Neural cell (in vitro differentiated cells): ENCODE measurements at regions not wholly inside any gene's neighbourhood (a gene's known extent, or its start where the extent isn't known, plus 50 kb on each side); places are given as distances from the start of the nearest gene placed in this dataset.
A peak's percentile ranks its signal among the peaks of the same experiment; 100 is the strongest.

Source experiments
- H2AFZ ChIP-seq: fragments of 200-600, 300-800 bp; sonication (generic), shearing (Covaris generic); 2 replicates; pipeline ENCODE4 v1.6.0; 2014; ENCODE audit warnings: low read depth, mild to moderate bottlenecking, antibody characterized with exemption, low read length, moderate library complexity
- H3F3A ChIP-seq: fragments of 200-600 bp; shearing (Covaris generic); 2 replicates; pipeline ENCODE4 v1.6.1; 2016; ENCODE audit warnings: mild to moderate bottlenecking, moderate library complexity, mixed read lengths, antibody characterized with exemption, low read length; ENCODE audit not compliant: insufficient read depth, poor library complexity, severe bottlenecking
- H3K27ac ChIP-seq: fragments of 200-600, 300-800 bp; sonication (generic), shearing (Covaris generic); 2 replicates; pipeline ENCODE4 v1.5.1; 2014; ENCODE audit warnings: mild to moderate bottlenecking, low read length, moderate library complexity
- H3K27me3 ChIP-seq: fragments of 300-800, 200-600 bp; sonication (generic), shearing (Covaris generic); 2 replicates; pipeline ENCODE4 v1.6.0; 2014; ENCODE audit warnings: mild to moderate bottlenecking, low read depth, low read length, moderate library complexity; ENCODE audit not compliant: insufficient read depth
- H3K36me3 ChIP-seq: fragments of 300-800, 200-600 bp; sonication (generic), shearing (Covaris generic); 2 replicates; pipeline ENCODE4 v1.5.1; 2014; ENCODE audit warnings: mild to moderate bottlenecking, antibody characterized with exemption, low read length, moderate library complexity; ENCODE audit not compliant: insufficient read depth
- H3K4me2 ChIP-seq: fragments of 300-800, 200-600 bp; sonication (generic), shearing (Covaris generic); 2 replicates; pipeline ENCODE4 v1.6.0; 2014; ENCODE audit warnings: mild to moderate bottlenecking, low read length
- H3K4me3 ChIP-seq: fragments of 300-800, 200-600 bp; sonication (generic), shearing (Covaris generic); 2 replicates; pipeline ENCODE4 v1.5.1; 2014; ENCODE audit warnings: mild to moderate bottlenecking, low read length, moderate library complexity
- H3K79me2 ChIP-seq: fragments of 200-600 bp; shearing (Covaris generic); replicated peaks from 2 replicates; pipeline ENCODE4 v1.6.0; 2014; ENCODE audit warnings: mild to moderate bottlenecking, low read length, moderate library complexity; ENCODE audit not compliant: insufficient read depth
- H3K9ac ChIP-seq: fragments of 300-800, 200-600 bp; sonication (generic), shearing (Covaris generic); 2 replicates; pipeline ENCODE4 v1.6.1; 2016; ENCODE audit warnings: mild to moderate bottlenecking, low read length, mixed read lengths
- H3K9me2 ChIP-seq: fragments of 200-600 bp; shearing (Covaris generic); 2 replicates; pipeline ENCODE4 v1.6.1; 2016; ENCODE audit warnings: mild to moderate bottlenecking, low read length, mixed read lengths; ENCODE audit not compliant: insufficient read depth
- H3K9me3 ChIP-seq: fragments of 200-600, 300-800 bp; sonication (generic), shearing (Covaris generic); 2 replicates; pipeline ENCODE4 v1.6.1; 2016; ENCODE audit warnings: mild to moderate bottlenecking, mixed run types, low read length, moderate library complexity, mixed read lengths
- H4K20me1 ChIP-seq: fragments of 200-600 bp; shearing (Covaris generic); 2 replicates; pipeline ENCODE4 v1.6.1; 2016; ENCODE audit warnings: mild to moderate bottlenecking, mixed run types; ENCODE audit not compliant: insufficient read depth
- EP300 ChIP-seq: fragments of 450-650 bp; conservative IDR thresholded peaks from 2 replicates; pipeline ENCODE4 v1.6.1; 2014; ENCODE audit warnings: antibody characterized with exemption, mild to moderate bottlenecking, moderate library complexity; ENCODE audit not compliant: poor library complexity, severe bottlenecking
- EZH2 ChIP-seq: fragments of 200-600, 300-800 bp; shearing (Covaris generic), sonication (generic); IDR thresholded peaks from 2 replicates; pipeline ENCODE4 v1.6.1; 2014; ENCODE audit warnings: antibody characterized with exemption, low read length, borderline replicate concordance, mild to moderate bottlenecking; ENCODE audit not compliant: insufficient read depth, poor library complexity, severe bottlenecking
- MXI1 ChIP-seq: fragments of 450-650 bp; conservative IDR thresholded peaks from 2 replicates; pipeline ENCODE4 v1.6.1; 2014; ENCODE audit warnings: antibody characterized with exemption, mild to moderate bottlenecking; ENCODE audit not compliant: poor library complexity, severe bottlenecking
- POLR2AphosphoS5 ChIP-seq: IDR thresholded peaks from 2 replicates; pipeline ENCODE4 v1.6.1; 2012
- RAD21 ChIP-seq: fragments of 450-650 bp; conservative IDR thresholded peaks from 2 replicates; pipeline ENCODE4 v1.6.1; 2014; ENCODE audit warnings: antibody characterized with exemption, mild to moderate bottlenecking, moderate library complexity
- SMC3 ChIP-seq: fragments of 450-650 bp; conservative IDR thresholded peaks from 2 replicates; pipeline ENCODE4 v1.6.1; 2014; ENCODE audit warnings: antibody characterized with exemption, mild to moderate bottlenecking, moderate library complexity; ENCODE audit not compliant: poor library complexity
- TAF1 ChIP-seq: IDR thresholded peaks from 2 replicates; pipeline ENCODE4 v1.6.1; 2012; ENCODE audit warnings: low read depth
- TF ChIP-seq, protein P1 (sequence below): fragments of 450-650 bp; IDR thresholded peaks from 2 replicates; pipeline ENCODE4 v1.5.1; 2014; ENCODE audit warnings: antibody characterized with exemption, mild to moderate bottlenecking, moderate library complexity; ENCODE audit not compliant: poor library complexity, severe bottlenecking
- TF ChIP-seq, protein P2 (sequence below): IDR thresholded peaks from 2 replicates; pipeline ENCODE4 v1.6.1; 2012; ENCODE audit warnings: borderline replicate concordance

DNA sequence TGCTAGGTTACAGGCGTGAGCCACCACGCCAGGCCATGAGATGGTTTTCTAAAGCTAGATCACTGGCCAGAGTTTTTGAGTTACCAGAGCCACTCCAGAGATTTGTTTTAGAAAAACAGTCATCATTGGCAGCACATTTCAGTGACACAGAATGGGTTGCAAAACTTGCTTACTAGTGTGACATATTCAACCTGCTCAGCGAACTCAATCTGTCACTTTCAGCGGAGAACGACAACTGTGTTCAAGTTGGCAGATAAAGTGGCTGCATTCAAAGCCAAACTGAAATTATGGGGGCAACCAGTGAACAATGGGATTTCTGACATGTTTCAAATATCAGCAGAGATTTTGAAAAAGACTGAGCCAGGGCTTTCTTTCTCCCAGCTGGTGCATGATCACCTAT lies 456.3 kb upstream of the ISX start:
- H3K9me2 ChIP-seq: no peaks in the 10 kb centered on the region
- H3K9ac ChIP-seq: no peak overlapping the region
- H3K79me2 ChIP-seq: no peaks in the 10 kb centered on the region
- no peaks in the 10 kb centered on the region for H4K20me1 ChIP-seq
- no peak overlapping the region for H3K4me2 ChIP-seq
- H3K9me3 ChIP-seq: no peaks in the 10 kb centered on the region
- no peak overlapping the region for H2AFZ ChIP-seq
- no peak overlapping the region for H3K4me3 ChIP-seq
- H3K36me3 ChIP-seq: no peaks in the 10 kb centered on the region
- TF ChIP-seq EP300 (peak; percentile 17), RAD21 (no peak)
- H3F3A ChIP-seq: no peaks in the 10 kb centered on the region
- H3K27ac ChIP-seq: no peak overlapping the region
- no peaks in the 10 kb centered on the region for H3K27me3 ChIP-seq

DNA sequence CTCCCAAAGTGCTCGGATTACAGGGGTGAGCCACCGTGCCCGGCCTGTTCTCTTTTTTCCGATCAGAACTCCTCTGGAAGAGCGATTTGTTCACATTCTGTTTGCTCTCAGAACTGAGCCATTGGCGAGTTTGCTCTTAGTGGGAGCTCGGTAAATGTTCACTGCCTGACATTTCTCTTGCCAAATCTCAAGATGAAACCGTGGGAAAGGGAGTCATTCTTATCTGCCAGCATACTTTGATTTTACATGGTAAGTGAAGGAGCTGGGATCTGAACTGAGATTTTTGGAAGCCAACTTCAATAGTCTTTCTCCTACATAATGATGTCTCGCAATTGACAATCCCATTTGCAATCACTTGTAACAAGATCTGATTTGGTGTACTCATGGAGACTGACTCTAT lies 445.8 kb upstream of the ISX start:
- no peak overlapping the region for H3K4me2 ChIP-seq
- H3K36me3 ChIP-seq: no peaks in the 10 kb centered on the region
- H3K79me2 ChIP-seq: no peaks in the 10 kb centered on the region
- H3K9ac ChIP-seq: no peak overlapping the region
- H3K9me2 ChIP-seq: no peaks in the 10 kb centered on the region
- H3K27ac ChIP-seq: no peak overlapping the region
- TF ChIP-seq, protein P1, sequence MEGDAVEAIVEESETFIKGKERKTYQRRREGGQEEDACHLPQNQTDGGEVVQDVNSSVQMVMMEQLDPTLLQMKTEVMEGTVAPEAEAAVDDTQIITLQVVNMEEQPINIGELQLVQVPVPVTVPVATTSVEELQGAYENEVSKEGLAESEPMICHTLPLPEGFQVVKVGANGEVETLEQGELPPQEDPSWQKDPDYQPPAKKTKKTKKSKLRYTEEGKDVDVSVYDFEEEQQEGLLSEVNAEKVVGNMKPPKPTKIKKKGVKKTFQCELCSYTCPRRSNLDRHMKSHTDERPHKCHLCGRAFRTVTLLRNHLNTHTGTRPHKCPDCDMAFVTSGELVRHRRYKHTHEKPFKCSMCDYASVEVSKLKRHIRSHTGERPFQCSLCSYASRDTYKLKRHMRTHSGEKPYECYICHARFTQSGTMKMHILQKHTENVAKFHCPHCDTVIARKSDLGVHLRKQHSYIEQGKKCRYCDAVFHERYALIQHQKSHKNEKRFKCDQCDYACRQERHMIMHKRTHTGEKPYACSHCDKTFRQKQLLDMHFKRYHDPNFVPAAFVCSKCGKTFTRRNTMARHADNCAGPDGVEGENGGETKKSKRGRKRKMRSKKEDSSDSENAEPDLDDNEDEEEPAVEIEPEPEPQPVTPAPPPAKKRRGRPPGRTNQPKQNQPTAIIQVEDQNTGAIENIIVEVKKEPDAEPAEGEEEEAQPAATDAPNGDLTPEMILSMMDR: no peak
- TF ChIP-seq TAF1: no peak
- no peak for TF ChIP-seq EP300
- no peak for TF ChIP-seq EZH2
- no peak for TF ChIP-seq RAD21
- TF ChIP-seq POLR2AphosphoS5: no peak
- no peak for TF ChIP-seq MXI1
- no peak for TF ChIP-seq SMC3
- TF ChIP-seq, protein P2, sequence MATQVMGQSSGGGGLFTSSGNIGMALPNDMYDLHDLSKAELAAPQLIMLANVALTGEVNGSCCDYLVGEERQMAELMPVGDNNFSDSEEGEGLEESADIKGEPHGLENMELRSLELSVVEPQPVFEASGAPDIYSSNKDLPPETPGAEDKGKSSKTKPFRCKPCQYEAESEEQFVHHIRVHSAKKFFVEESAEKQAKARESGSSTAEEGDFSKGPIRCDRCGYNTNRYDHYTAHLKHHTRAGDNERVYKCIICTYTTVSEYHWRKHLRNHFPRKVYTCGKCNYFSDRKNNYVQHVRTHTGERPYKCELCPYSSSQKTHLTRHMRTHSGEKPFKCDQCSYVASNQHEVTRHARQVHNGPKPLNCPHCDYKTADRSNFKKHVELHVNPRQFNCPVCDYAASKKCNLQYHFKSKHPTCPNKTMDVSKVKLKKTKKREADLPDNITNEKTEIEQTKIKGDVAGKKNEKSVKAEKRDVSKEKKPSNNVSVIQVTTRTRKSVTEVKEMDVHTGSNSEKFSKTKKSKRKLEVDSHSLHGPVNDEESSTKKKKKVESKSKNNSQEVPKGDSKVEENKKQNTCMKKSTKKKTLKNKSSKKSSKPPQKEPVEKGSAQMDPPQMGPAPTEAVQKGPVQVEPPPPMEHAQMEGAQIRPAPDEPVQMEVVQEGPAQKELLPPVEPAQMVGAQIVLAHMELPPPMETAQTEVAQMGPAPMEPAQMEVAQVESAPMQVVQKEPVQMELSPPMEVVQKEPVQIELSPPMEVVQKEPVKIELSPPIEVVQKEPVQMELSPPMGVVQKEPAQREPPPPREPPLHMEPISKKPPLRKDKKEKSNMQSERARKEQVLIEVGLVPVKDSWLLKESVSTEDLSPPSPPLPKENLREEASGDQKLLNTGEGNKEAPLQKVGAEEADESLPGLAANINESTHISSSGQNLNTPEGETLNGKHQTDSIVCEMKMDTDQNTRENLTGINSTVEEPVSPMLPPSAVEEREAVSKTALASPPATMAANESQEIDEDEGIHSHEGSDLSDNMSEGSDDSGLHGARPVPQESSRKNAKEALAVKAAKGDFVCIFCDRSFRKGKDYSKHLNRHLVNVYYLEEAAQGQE: no peak
- no peaks in the 10 kb centered on the region for H3K9me3 ChIP-seq
- no peak overlapping the region for H3K4me3 ChIP-seq
- no peaks in the 10 kb centered on the region for H4K20me1 ChIP-seq
- H3K27me3 ChIP-seq: no peaks in the 10 kb centered on the region
- no peaks in the 10 kb centered on the region for H3F3A ChIP-seq
- H2AFZ ChIP-seq: no peak overlapping the region

DNA sequence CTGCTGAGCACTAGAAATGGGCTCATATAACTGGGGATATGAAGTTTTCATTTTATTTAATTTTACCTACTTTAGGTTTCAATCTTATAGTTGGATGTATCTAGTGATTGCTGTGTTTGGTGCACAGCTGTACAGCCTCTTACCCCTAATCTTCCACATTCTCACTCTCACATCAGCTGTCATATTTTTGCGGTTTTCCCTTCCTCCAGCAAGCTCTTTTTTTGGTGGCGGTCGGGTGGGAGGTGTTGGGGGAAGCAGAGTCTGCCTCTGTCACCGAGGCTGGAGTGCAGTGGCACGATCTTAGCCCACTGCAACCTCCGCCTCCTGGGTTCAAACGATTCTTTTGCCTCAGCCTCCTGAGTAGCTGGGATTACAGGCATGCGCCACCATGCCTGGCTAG lies 445.1 kb upstream of the ISX start:
- H3K27me3 ChIP-seq: no peaks in the 10 kb centered on the region
- no peak overlapping the region for H3K4me3 ChIP-seq
- H3K36me3 ChIP-seq: no peaks in the 10 kb centered on the region
- H3K79me2 ChIP-seq: no peaks in the 10 kb centered on the region
- H3K27ac ChIP-seq: no peak overlapping the region
- H3K4me2 ChIP-seq: no peak overlapping the region
- no peaks in the 10 kb centered on the region for H3K9me2 ChIP-seq
- H3K9ac ChIP-seq: no peak overlapping the region
- no peaks in the 10 kb centered on the region for H4K20me1 ChIP-seq
- H2AFZ ChIP-seq: no peak overlapping the region
- no peaks in the 10 kb centered on the region for H3F3A ChIP-seq
- TF ChIP-seq, protein P2: no peak
- TF ChIP-seq, protein P1: no peak
- TF ChIP-seq EZH2: no peak
- H3K9me3 ChIP-seq: no peaks in the 10 kb centered on the region
